ENCODE measurements at regions not wholly inside any gene's neighbourhood (a gene's known extent, or its start where the extent isn't known, plus 50 kb on each side); places are given as distances from the start of the nearest gene placed in this dataset.

DNA sequence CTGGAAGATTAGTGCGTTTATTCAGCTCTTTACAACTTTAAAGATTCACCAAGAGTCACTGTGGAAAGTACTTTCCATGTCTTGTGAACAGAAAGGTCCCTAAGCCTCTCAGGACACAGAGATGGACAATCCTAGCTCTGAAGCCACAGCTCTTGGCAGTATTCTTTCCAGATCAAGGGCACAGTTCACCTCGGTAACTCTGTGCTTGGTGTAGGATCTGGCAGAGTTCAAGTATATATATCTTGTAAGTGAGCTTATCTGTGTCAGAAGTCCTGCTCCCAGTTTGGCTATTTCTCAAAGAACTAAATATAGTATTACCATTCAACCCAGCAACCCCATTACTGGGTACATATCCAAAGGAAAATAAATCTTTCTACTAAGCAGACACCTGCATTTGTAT lies 183.7 kb downstream of the CBLN1 start:
- Histone ChIP-seq H3K36me3 (no peaks in the 10 kb centered on the region), H3K27ac (no peak overlapping the region), H3K4me3 (no peak overlapping the region), H3K9me3 (no peaks in the 10 kb centered on the region), H3K27me3 (no peaks in the 10 kb centered on the region), H3K4me1 (peaks cover 0 to 4% of the 10 kb centered on the region in 2 donors)
- DNase-seq, result no peak
- in situ Hi-C loops (cut with MboI; ENCODE audit: low sequenced_read_pairs in 4 of 4) (no loop called here), intact Hi-C loops (cut with DNase I; ENCODE audit: low total_unique reads) (no loop called here)
- TF ChIP-seq POLR2A (IDR thresholded peaks at IDR 0.05), result no peak
- TF ChIP-seq CTCF (IDR thresholded peaks at IDR 0.05 in 4 of 5, conservative IDR thresholded peaks at IDR 0.05 in 1 of 5), result no peak
- no peak for ATAC-seq

- TF ChIP-seq POLR2A (IDR thresholded peaks at IDR 0.05) (no peak), CTCF (IDR thresholded peaks at IDR 0.05 in 4 of 5, conservative IDR thresholded peaks at IDR 0.05 in 1 of 5) (no peak)
- intact Hi-C loops (cut with DNase I; ENCODE audit: low total_unique reads), result no loop called here
Observed at GRCh38 chr16:49096176-49096945, 185.3 kb downstream of the CBLN1 start.

DNA sequence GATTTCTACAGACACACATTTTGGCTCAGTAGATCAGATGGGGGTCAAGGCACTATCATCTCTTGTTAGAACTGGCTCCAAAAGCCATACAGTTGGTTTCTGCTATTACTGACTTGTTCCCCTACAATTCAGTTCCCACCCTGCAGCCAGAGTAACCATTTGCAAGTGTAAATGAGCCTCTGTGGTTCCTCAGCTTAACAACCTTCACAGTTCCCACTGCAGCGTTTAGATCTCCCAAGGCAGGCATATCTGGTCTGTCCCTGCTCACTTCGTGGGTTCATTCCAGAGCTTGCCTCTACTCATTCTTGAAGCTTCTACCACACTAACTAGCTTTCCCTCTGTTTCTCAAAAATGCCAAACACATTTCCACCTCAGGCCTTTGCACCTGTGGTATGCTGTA lies 186.1 kb downstream of the CBLN1 start:
- ATAC-seq (no peak), DNase-seq (no peak)
- Histone ChIP-seq H3K27me3 (no peaks in the 10 kb centered on the region), H3K4me3 (no peak overlapping the region), H3K36me3 (no peaks in the 10 kb centered on the region), H3K9me3 (no peaks in the 10 kb centered on the region), H3K4me1 (peaks cover 0 to 4% of the 10 kb centered on the region in 2 donors), H3K27ac (no peak overlapping the region)
- in situ Hi-C loops (cut with MboI; ENCODE audit: low sequenced_read_pairs in 4 of 4), result no loop called here
- TF ChIP-seq POLR2A (IDR thresholded peaks at IDR 0.05), result no peak
- no peak for TF ChIP-seq CTCF (IDR thresholded peaks at IDR 0.05 in 4 of 5, conservative IDR thresholded peaks at IDR 0.05 in 1 of 5)
- intact Hi-C loops (cut with DNase I; ENCODE audit: low total_unique reads), result no loop called here

More at GRCh38 chr16:49096176-49096945, 185.3 kb downstream of the CBLN1 start:
- Histone ChIP-seq H3K27me3 (no peaks in the 10 kb centered on the region), H3K9me3 (no peaks in the 10 kb centered on the region), H3K27ac (no peak overlapping the region), H3K4me3 (no peak overlapping the region), H3K4me1 (peaks cover 0 to 4% of the 10 kb centered on the region in 2 donors), H3K36me3 (no peaks in the 10 kb centered on the region)
- in situ Hi-C loops (cut with MboI; ENCODE audit: low sequenced_read_pairs in 4 of 4), result no loop called here
- ATAC-seq (no peak), DNase-seq (no peak)

GRCh38 chr16:49094471-49094870 lies 187.2 kb downstream of the CBLN1 start:
- intact Hi-C loops (cut with DNase I; ENCODE audit: low total_unique reads), result no loop called here
- in situ Hi-C loops (cut with MboI; ENCODE audit: low sequenced_read_pairs in 4 of 4), result no loop called here
- TF ChIP-seq POLR2A (IDR thresholded peaks at IDR 0.05) (no peak), CTCF (IDR thresholded peaks at IDR 0.05 in 4 of 5, conservative IDR thresholded peaks at IDR 0.05 in 1 of 5) (no peak)
- DNase-seq, result no peak
- Histone ChIP-seq H3K4me1 (peaks cover 0 to 4% of the 10 kb centered on the region in 2 donors), H3K36me3 (no peaks in the 10 kb centered on the region), H3K27me3 (no peaks in the 10 kb centered on the region), H3K4me3 (no peak overlapping the region), H3K9me3 (no peaks in the 10 kb centered on the region), H3K27ac (no peak overlapping the region)
- no peak for ATAC-seq

Measured in gastrocnemius medialis (tissue), 4 donors.